ENCODE measurements at regions not wholly inside any gene's neighbourhood (a gene's known extent, or its start where the extent isn't known, plus 50 kb on each side); places are given as distances from the start of the nearest gene placed in this dataset.

GRCh38 chr22:49372530-49373288 lies 455.0 kb downstream of the BRD1 start:
- intact Hi-C loops (cut with DNase I): no loop called here
- no peaks in the 10 kb centered on the region for H3K27me3 ChIP-seq
- TF ChIP-seq POLR2A (IDR thresholded peaks at IDR 0.05): no peak
- TF ChIP-seq CTCF (IDR thresholded peaks at IDR 0.05): no peak
- TF ChIP-seq EP300 (IDR thresholded peaks at IDR 0.05): no peak

GRCh38 chr22:49372111-49372529 lies 455.6 kb downstream of the BRD1 start:
- Histone ChIP-seq H3K27me3 (no peaks in the 10 kb centered on the region), H3K4me1 (ENCODE audit: insufficient read depth) (no peaks in the 10 kb centered on the region), H3K36me3 (no peaks in the 10 kb centered on the region), H3K4me3 (no peak overlapping the region), H3K9me3 (no peaks in the 10 kb centered on the region), H3K27ac (no peak overlapping the region)
- WGBS, 3 donors: 66 to 76% (median 68%) methylated on average over 14 to 17 of the region's 17 CpGs
- no peak for TF ChIP-seq EP300 (IDR thresholded peaks at IDR 0.05)
- no peak for TF ChIP-seq POLR2A (IDR thresholded peaks at IDR 0.05)
- TF ChIP-seq CTCF (IDR thresholded peaks at IDR 0.05): no peak
- no peak for DNase-seq
- intact Hi-C loops (cut with DNase I): no loop called here

More at GRCh38 chr22:49372530-49373288, 455.0 kb downstream of the BRD1 start:
- H3K4me1 ChIP-seq (ENCODE audit: insufficient read depth): no peaks in the 10 kb centered on the region
- no peaks in the 10 kb centered on the region for H3K36me3 ChIP-seq
- DNase-seq: no peak
- H3K9me3 ChIP-seq: no peaks in the 10 kb centered on the region
- H3K27ac ChIP-seq: no peak overlapping the region
- no peak overlapping the region for H3K4me3 ChIP-seq
- WGBS, 3 donors: 63 to 65% (median 64%) methylated on average over 19 to 20 of the region's 20 CpGs

GRCh38 chr22:49371325-49372110 lies 456.2 kb downstream of the BRD1 start:
- no peaks in the 10 kb centered on the region for H3K4me1 ChIP-seq (ENCODE audit: insufficient read depth)
- TF ChIP-seq EP300 (IDR thresholded peaks at IDR 0.05) (no peak), CTCF (IDR thresholded peaks at IDR 0.05) (no peak), POLR2A (IDR thresholded peaks at IDR 0.05) (no peak)
- no peak overlapping the region for H3K27ac ChIP-seq
- H3K4me3 ChIP-seq: no peak overlapping the region
- no peak for DNase-seq
- H3K36me3 ChIP-seq: no peaks in the 10 kb centered on the region
- no peaks in the 10 kb centered on the region for H3K9me3 ChIP-seq
- intact Hi-C loops (cut with DNase I): no loop called here
- no peaks in the 10 kb centered on the region for H3K27me3 ChIP-seq
- 76 to 80% (median 78%) methylated on average over 27 of the region's 27 CpGs for WGBS, 3 donors

- Histone ChIP-seq H3K9me3 (no peaks in the 10 kb centered on the region), H3K27me3 (no peaks in the 10 kb centered on the region), H3K4me1 (ENCODE audit: insufficient read depth) (no peaks in the 10 kb centered on the region), H3K27ac (no peak overlapping the region), H3K4me3 (no peak overlapping the region), H3K36me3 (no peaks in the 10 kb centered on the region)
- DNase-seq: no peak
- 18 to 38% (median 23%) methylated on average over 29 of the region's 29 CpGs for WGBS, 3 donors
- TF ChIP-seq CTCF (IDR thresholded peaks at IDR 0.05): no peak
- no peak for TF ChIP-seq EP300 (IDR thresholded peaks at IDR 0.05)
- TF ChIP-seq POLR2A (IDR thresholded peaks at IDR 0.05): no peak
- intact Hi-C loops (cut with DNase I): no loop called here
Observed at GRCh38 chr22:49370627-49371301, 456.9 kb downstream of the BRD1 start.
